Esophagus mucosa (tissue), 1 donor: ENCODE measurements at regions not wholly inside any gene's neighbourhood (a gene's known extent, or its start where the extent isn't known, plus 50 kb on each side); places are given as distances from the start of the nearest gene placed in this dataset.
"Not testable (repeated sequence)": the region's sequence is repeated elsewhere in the genome, so short reads cannot be mapped to it uniquely, and the experiment has no call there.

ENCODE experiments used
- ATAC-seq: fragments of 200-7000 bp; cut with Tn5 transposase; one replicate; pipeline ENCODE4 v1.9.1; 2020
- donor health status: DM: yes; HTN: yes; CAD: no.

- no peak for ATAC-seq
These were observed 459.9 kb upstream of the AMOT start for GRCh38 chrX:113300580-113300979.

- ATAC-seq: no peak
These were observed 456.8 kb upstream of the AMOT start for GRCh38 chrX:113297437-113297836.

- no peak for ATAC-seq
These were observed 448.9 kb upstream of the AMOT start for GRCh38 chrX:113289503-113289902.

GRCh38 chrX:113287761-113288160, 447.1 kb upstream of the AMOT start:
- ATAC-seq: no peak

GRCh38 chrX:113275804-113276203, 435.2 kb upstream of the AMOT start:
- ATAC-seq: no peak

GRCh38 chrX:113274791-113275190, 434.2 kb upstream of the AMOT start:
- ATAC-seq: no peak

- ATAC-seq: no peak
These were observed 433.7 kb upstream of the AMOT start for GRCh38 chrX:113274345-113274744.

GRCh38 chrX:113269203-113269602, 428.6 kb upstream of the AMOT start:
- ATAC-seq: no peak

GRCh38 chrX:113260474-113260873, 419.8 kb upstream of the AMOT start:
- no peak for ATAC-seq

GRCh38 chrX:113222305-113222704, 381.7 kb upstream of the AMOT start:
- no peak for ATAC-seq

- ATAC-seq: no peak
These were observed 371.4 kb upstream of the AMOT start for GRCh38 chrX:113212052-113212451.

- no peak for ATAC-seq
These were observed 362.0 kb upstream of the AMOT start for GRCh38 chrX:113202601-113203000.

- ATAC-seq: no peak
These were observed 355.3 kb upstream of the AMOT start for GRCh38 chrX:113195949-113196348.

- ATAC-seq: no peak
These were observed 351.8 kb upstream of the AMOT start for GRCh38 chrX:113192418-113192817.

GRCh38 chrX:113157496-113157895, 316.9 kb upstream of the AMOT start:
- no peak for ATAC-seq

GRCh38 chrX:113154315-113154714, 313.7 kb upstream of the AMOT start:
- not testable (repeated sequence) for ATAC-seq

GRCh38 chrX:113136836-113137235, 296.2 kb upstream of the AMOT start:
- ATAC-seq: no peak

GRCh38 chrX:113133316-113133715, 292.7 kb upstream of the AMOT start:
- ATAC-seq: no peak

- no peak for ATAC-seq
These were observed 284.1 kb upstream of the AMOT start for GRCh38 chrX:113124693-113125092.

GRCh38 chrX:113075521-113075920, 234.9 kb upstream of the AMOT start:
- no peak for ATAC-seq

- no peak for ATAC-seq
These were observed 219.1 kb upstream of the AMOT start for GRCh38 chrX:113059714-113060113.

- ATAC-seq: no peak
These were observed 218.0 kb upstream of the AMOT start for GRCh38 chrX:113058634-113059033.

GRCh38 chrX:113048896-113049295, 208.3 kb upstream of the AMOT start:
- peak; percentile 69 for ATAC-seq

GRCh38 chrX:113048480-113048879, 207.8 kb upstream of the AMOT start:
- peak; percentile 67 for ATAC-seq

GRCh38 chrX:113033966-113034680, 193.5 kb upstream of the AMOT start:
- ATAC-seq: no peak
